A549 (cell line): ENCODE measurements at regions not wholly inside any gene's neighbourhood (a gene's known extent, or its start where the extent isn't known, plus 50 kb on each side); places are given as distances from the start of the nearest gene placed in this dataset.
A peak's percentile ranks its signal among the peaks of the same experiment; 100 is the strongest.

Experiments used
- ATAC-seq, 2 experiments: fragments of 200-7000 bp in 1 of 2; fragments of >200 bp in 1 of 2; cut with Nextera tagmentation in 1 of 2; cut with Tn5 transposase in 1 of 2; 3 replicates each; pipeline versions ENCODE4 v1.8.0 to v1.9.1; 2018 to 2020; ENCODE audit warnings: mild to moderate bottlenecking in 1 of 2, moderate library complexity in 1 of 2
- CTCF ChIA-PET: fragments of 300-600 bp; sonication (Branson Sonifier 250); formaldehyde crosslinking; extraction: SDS; loops from one replicate; lab custom pipeline; 2021; ENCODE audit warnings: antibody characterized with exemption, inconsistent platforms; lab: Yijun Ruan, JAX
- POLR2A ChIA-PET: fragments of 350-600 bp; formaldehyde crosslinking; extraction: SDS; loops from one replicate; lab custom pipeline; 2021; ENCODE audit warnings: antibody characterized with exemption, inconsistent platforms; lab: Yijun Ruan, JAX
- DNase-seq, 2 experiments: peaks; one replicate each; pipeline versions ENCODE4 v3.0.0 to v3.0.0-alpha.2; 2011 to 2016; ENCODE audit warnings: low read depth in 1 of 2, low spot score in 1 of 2
- FAIRE-seq: peaks from 2 replicates; lab custom pipeline; 2011; peaks lifted over from hg19 to GRCh38; lab: Jason Lieb, UNC
- H3K27ac ChIP-seq, 2 experiments: fragments of >200 bp; sonication (Bioruptor Twin); formaldehyde crosslinking; 3 replicates each; pipeline ENCODE4 v1.5.1; 2016 to 2017
- H3K4me1 ChIP-seq: fragments of >200 bp; sonication (Bioruptor Twin); formaldehyde crosslinking; 3 replicates; pipeline ENCODE4 v1.6.1; 2016
- H3K4me2 ChIP-seq: fragments of >200 bp; sonication (Bioruptor Twin); formaldehyde crosslinking; 3 replicates; pipeline ENCODE4 v1.6.1; 2016
- H3K4me3 ChIP-seq: fragments of >200 bp; sonication (Bioruptor Twin); formaldehyde crosslinking; 3 replicates; pipeline ENCODE4 v1.5.1; 2016
- H3K9me3 ChIP-seq: fragments of >200 bp; sonication (Bioruptor Twin); formaldehyde crosslinking; 3 replicates; pipeline ENCODE4 v1.6.1; 2016
- CBX8 ChIP-seq: fragments of 200-600 bp; sonication (generic); IDR thresholded peaks from 2 replicates; pipeline ENCODE4 v1.6.1; 2016
- CTCF ChIP-seq: fragments of >200 bp; sonication (Bioruptor Twin); formaldehyde crosslinking; IDR thresholded peaks from 3 replicates; pipeline ENCODE4 v1.5.1; 2016
- FOSB ChIP-seq: fragments of 250-450 bp; sonication (Bioruptor Pico); IDR thresholded peaks from 2 replicates; pipeline ENCODE4 v1.5.0; 2020; ENCODE audit warnings: mild to moderate bottlenecking, moderate library complexity
- FOSL2 ChIP-seq, 2 experiments: fragments of 450-650 bp in 1 of 2; fragments of >200 bp in 1 of 2; sonication (Bioruptor Twin) in 1 of 2; formaldehyde crosslinking; IDR thresholded peaks; 2 replicates each; pipeline versions ENCODE4 v1.5.0 to v1.6.1; 2016 to 2020; ENCODE audit warnings: mild to moderate bottlenecking in 1 of 2, moderate library complexity in 1 of 2
- HMGXB4 ChIP-seq: fragments of 250-450 bp; sonication (Bioruptor Pico); IDR thresholded peaks from 2 replicates; pipeline ENCODE4 v1.5.0; 2021; ENCODE audit warnings: mild to moderate bottlenecking, moderate library complexity, borderline replicate concordance
- HOXA7 ChIP-seq: fragments of 250-450 bp; sonication (Bioruptor Pico); IDR thresholded peaks from 2 replicates; pipeline ENCODE4 v1.5.0; 2020; ENCODE audit warnings: mild to moderate bottlenecking, moderate library complexity
- HOXB5 ChIP-seq: fragments of 250-450 bp; sonication (Bioruptor Pico); IDR thresholded peaks from 2 replicates; pipeline ENCODE4 v1.5.0; 2020; ENCODE audit warnings: mild to moderate bottlenecking, moderate library complexity
- MAFK ChIP-seq: fragments of 450-650 bp; IDR thresholded peaks from 2 replicates; pipeline ENCODE4 v1.6.1; 2014; ENCODE audit not compliant: partially characterized antibody
- MAZ ChIP-seq: fragments of 150-350 bp; IDR thresholded peaks from 2 replicates; pipeline ENCODE4 v1.6.1; 2014; ENCODE audit warnings: antibody characterized with exemption, low read depth, low read length, borderline replicate concordance
- PBX3 ChIP-seq: IDR thresholded peaks from 2 replicates; pipeline ENCODE4 v1.6.1; 2012
- PHF8 ChIP-seq: fragments of 200-600 bp; sonication (generic); IDR thresholded peaks from 2 replicates; pipeline ENCODE4 v1.6.1; 2016; ENCODE audit warnings: low read depth, mild to moderate bottlenecking, antibody characterized with exemption, moderate library complexity, borderline replicate concordance
- POLR2A ChIP-seq: IDR thresholded peaks from 2 replicates; pipeline ENCODE4 v1.6.1; 2012; ENCODE audit warnings: mild to moderate bottlenecking, low read length
- RAD21 ChIP-seq, 2 experiments: fragments of >200 bp in 1 of 2; sonication (Bioruptor Twin) in 1 of 2; formaldehyde crosslinking in 1 of 2; IDR thresholded peaks in 1 of 2; conservative IDR thresholded peaks in 1 of 2; 2 replicates in 1 of 2; 3 replicates in 1 of 2; pipeline ENCODE4 v1.6.1; 2012 to 2018; ENCODE audit warnings: inconsistent platforms in 1 of 2
- RCOR1 ChIP-seq: fragments of 150-350 bp; IDR thresholded peaks from 2 replicates; pipeline ENCODE4 v1.6.1; 2014; ENCODE audit warnings: antibody characterized with exemption, low read length, low read depth
- RFX5 ChIP-seq: fragments of 450-650 bp; IDR thresholded peaks from 2 replicates; pipeline ENCODE4 v1.7.1; 2014; ENCODE audit warnings: antibody characterized with exemption, mild to moderate bottlenecking, moderate library complexity
- RNF2 ChIP-seq: fragments of 200-600 bp; sonication (generic); IDR thresholded peaks from 2 replicates; pipeline ENCODE4 v1.6.1; 2016; ENCODE audit warnings: low read depth, mild to moderate bottlenecking, antibody characterized with exemption, moderate library complexity, borderline replicate concordance
- SMC3 ChIP-seq: fragments of >200 bp; sonication (Bioruptor Twin); formaldehyde crosslinking; IDR thresholded peaks from 3 replicates; pipeline ENCODE4 v1.6.1; 2018; ENCODE audit warnings: inconsistent platforms
- SREBF2 ChIP-seq: fragments of 450-650 bp; IDR thresholded peaks from 2 replicates; pipeline ENCODE4 v1.6.1; 2014; ENCODE audit warnings: mild to moderate bottlenecking, moderate library complexity
- USF2 ChIP-seq: fragments of 450-650 bp; IDR thresholded peaks from 2 replicates; pipeline ENCODE4 v1.6.1; 2014; ENCODE audit warnings: antibody characterized with exemption
- ZFP36 ChIP-seq: fragments of 450-650 bp; IDR thresholded peaks from 2 replicates; pipeline ENCODE4 v1.6.1; 2014; ENCODE audit warnings: borderline replicate concordance; ENCODE audit not compliant: partially characterized antibody
- WGBS: methylation state at CpG from one replicate; pipeline ENCODE4 v1.1.6; 2017; ENCODE audit errors: missing lambda C conversion rate; 5-methylcytosine and 5-hydroxymethylcytosine counted together
- TF ChIP-seq, protein P1 (sequence below): fragments of >200 bp; sonication (Bioruptor Twin); formaldehyde crosslinking; IDR thresholded peaks from 2 replicates; pipeline ENCODE4 v1.6.1; 2016

DNA sequence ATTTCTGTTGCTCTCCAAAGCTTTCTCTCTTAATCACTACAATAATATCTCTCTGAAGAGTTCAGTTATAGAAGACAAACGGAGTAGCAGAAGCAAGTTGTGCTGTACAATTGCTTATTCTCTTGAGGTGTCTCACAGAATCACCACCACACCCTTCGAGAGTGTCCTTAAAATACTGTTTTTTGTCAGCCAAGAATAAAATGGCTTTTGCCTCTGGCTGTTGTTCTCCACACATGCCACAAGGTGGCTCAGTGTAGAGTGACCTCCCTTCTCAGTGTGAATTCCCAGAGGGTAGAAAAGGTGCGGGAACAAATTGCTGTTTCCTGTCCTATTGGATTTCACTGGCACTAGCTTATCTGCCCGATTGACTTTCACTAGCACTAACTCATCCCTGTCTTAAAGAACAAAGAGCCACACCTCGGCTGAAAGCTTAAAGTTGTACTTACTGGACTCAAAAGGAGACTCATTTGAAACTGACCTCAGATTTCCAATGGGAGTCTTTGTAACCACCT lies 134.2 kb upstream of the SATB1 start:
- FAIRE-seq (no peak), ATAC-seq (peak; percentile 68 to 75; a peak in 4 of 6 replicates), DNase-seq (peak; percentile 7 to 42)
- Histone ChIP-seq H3K4me2 (no peak overlapping the region), H3K27ac (no peak overlapping the region), H3K4me1 (no peaks in the 10 kb centered on the region), H3K4me3 (no peak overlapping the region), H3K9me3 (no peaks in the 10 kb centered on the region)
- POLR2A ChIA-PET = no interaction called here
- WGBS = 8% methylated on average over 5 of the region's 5 CpGs
- TF ChIP-seq CTCF (peak; percentile 40), HOXB5 (CRISPR knock-in tag) (no peak), FOSB (CRISPR knock-in tag) (no peak), HMGXB4 (no peak), RAD21 (conservative IDR thresholded peaks at IDR 0.05 in 1 of 2, IDR thresholded peaks at IDR 0.05 in 1 of 2) (peak; percentile 36 to 47; a peak in 4 of 5 replicates), SMC3 (peak; percentile 54)
- CTCF ChIA-PET = interaction anchor here (0.6 to 2.2 kb wide), 15 partner anchors 9 to 1520 kb away, joined by 3 to 15 read pairs (median 4); no protein-coding TSS in a partner anchor

- 1% methylated on average over 3 of the region's 3 CpGs for WGBS
- no peaks in the 10 kb centered on the region for H3K9me3 ChIP-seq
- no peak for DNase-seq
- no peak for ATAC-seq
- H3K4me2 ChIP-seq = no peak overlapping the region
- H3K27ac ChIP-seq = no peak overlapping the region
- ChIA-PET CTCF (interaction anchor here (0.6 to 2.2 kb wide), 8 partner anchors 10 to 1308 kb away, joined by 3 to 15 read pairs (median 6); no protein-coding TSS in a partner anchor), POLR2A (no interaction called here)
- no peaks in the 10 kb centered on the region for H3K4me1 ChIP-seq
- no peak for FAIRE-seq
- H3K4me3 ChIP-seq = no peak overlapping the region
- TF ChIP-seq POLR2A (no peak), SMC3 (no peak), RFX5 (no peak), HOXA7 (CRISPR knock-in tag) (no peak), CTCF (no peak), PBX3 (no peak), CBX8 (no peak), FOSL2 (IDR thresholded peaks at IDR 0.05) (no peak), FOSL2 (CRISPR knock-in tag; IDR thresholded peaks at IDR 0.05) (no peak), USF2 (no peak), SREBF2 (no peak), PHF8 (no peak), MAFK (no peak), HOXB5 (CRISPR knock-in tag) (no peak), RCOR1 (no peak), HMGXB4 (no peak), RNF2 (no peak), ZFP36 (no peak), FOSB (CRISPR knock-in tag) (no peak), MAZ (no peak)
- TF ChIP-seq, protein P1, sequence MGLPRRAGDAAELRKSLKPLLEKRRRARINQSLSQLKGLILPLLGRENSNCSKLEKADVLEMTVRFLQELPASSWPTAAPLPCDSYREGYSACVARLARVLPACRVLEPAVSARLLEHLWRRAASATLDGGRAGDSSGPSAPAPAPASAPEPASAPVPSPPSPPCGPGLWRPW = no peak
Measured at GRCh38 chr3:18558507-18558906, 133.4 kb upstream of the SATB1 start.
